GM18861 (cell line): ENCODE measurements at regions not wholly inside any gene's neighbourhood (a gene's known extent, or its start where the extent isn't known, plus 50 kb on each side); places are given as distances from the start of the nearest gene placed in this dataset.

Experiments used
- ATAC-seq: cut with Tn5 transposase; IDR thresholded peaks from one replicate; pipeline ENCODE4 v1.9.1; 2021; ENCODE audit not compliant: unreplicated experiment

DNA sequence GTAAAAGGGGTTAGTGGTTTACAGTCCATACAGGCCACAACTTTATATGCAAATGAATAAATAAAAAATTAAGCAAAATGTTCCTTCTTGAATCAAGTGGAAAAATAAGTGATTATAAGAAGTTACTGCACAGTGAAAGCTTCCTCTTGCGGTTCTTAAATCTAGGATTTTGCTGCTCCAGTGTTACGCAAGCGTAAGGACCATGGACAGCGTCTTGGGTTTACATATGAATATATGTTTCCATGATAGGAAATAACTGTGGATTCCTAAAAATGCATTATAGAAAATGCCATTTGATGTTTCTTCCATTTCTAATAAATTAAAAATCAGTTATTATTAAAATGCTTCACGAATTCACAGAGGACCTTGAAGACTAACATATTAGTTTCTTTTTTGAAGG is 176.6 kb upstream of the POU3F2 start:
- no peak for ATAC-seq

- no peak for ATAC-seq
Observed at GRCh38 chr6:98669371-98669770, 165.0 kb upstream of the POU3F2 start.

- no peak for ATAC-seq
Observed at GRCh38 chr6:98670045-98670746, 164.2 kb upstream of the POU3F2 start.

- ATAC-seq = no peak
Observed at GRCh38 chr6:98672681-98673475, 161.5 kb upstream of the POU3F2 start.

DNA sequence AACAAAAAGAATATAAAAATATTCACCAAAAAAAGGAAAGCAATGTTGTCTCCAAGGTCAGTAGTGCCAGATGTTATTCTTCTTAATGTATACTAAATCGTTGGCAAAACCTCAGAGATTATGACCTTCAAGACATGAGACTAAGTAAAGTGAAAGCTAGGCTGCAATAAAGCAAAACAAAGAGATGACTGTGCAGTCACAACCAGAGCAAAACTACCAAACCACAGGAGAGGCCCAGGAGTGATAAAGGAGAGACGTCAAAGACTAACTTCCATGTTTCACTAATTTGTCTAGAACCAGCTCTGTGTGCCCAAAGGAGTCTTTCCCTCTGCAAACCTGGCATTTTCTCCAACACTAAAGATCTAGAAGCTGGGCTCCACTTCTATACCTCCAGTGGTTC is 155.9 kb upstream of the POU3F2 start:
- ATAC-seq = peak; percentile 63

GRCh38 chr6:98686008-98686601 is 148.3 kb upstream of the POU3F2 start:
- no peak for ATAC-seq

- ATAC-seq = no peak
Observed at GRCh38 chr6:98687752-98688151, 146.6 kb upstream of the POU3F2 start.

GRCh38 chr6:98695091-98695801 is 139.1 kb upstream of the POU3F2 start:
- no peak for ATAC-seq

- no peak for ATAC-seq
Observed at GRCh38 chr6:98711380-98711779, 123.0 kb upstream of the POU3F2 start.

GRCh38 chr6:98716341-98716740 is 118.0 kb upstream of the POU3F2 start:
- ATAC-seq = no peak

DNA sequence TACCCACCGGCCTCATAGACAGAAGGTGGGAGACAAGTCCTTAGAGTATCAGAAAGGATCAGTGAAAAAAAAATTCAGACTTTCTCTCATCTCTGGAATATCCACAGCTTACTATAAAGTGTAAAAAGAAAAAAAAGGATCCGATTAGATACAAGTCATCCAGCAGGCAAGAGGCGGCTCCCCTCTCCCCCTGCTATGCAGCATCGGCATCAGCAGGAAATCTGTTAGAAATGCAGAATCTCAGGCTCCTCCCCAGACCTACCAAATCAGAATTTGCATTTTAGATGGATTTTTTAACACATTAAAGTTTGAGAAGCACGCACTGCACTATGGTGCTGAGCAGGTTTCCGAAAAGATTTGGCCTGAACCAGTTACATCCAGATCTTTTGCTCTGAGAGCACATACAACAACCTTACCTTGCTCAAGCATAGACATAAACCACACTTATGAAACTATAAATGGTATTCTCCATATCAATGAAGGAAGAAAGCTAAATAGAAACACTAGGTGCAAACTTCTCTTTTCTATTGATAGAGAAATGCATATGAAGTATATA is 117.0 kb upstream of the POU3F2 start:
- ATAC-seq = no peak

DNA sequence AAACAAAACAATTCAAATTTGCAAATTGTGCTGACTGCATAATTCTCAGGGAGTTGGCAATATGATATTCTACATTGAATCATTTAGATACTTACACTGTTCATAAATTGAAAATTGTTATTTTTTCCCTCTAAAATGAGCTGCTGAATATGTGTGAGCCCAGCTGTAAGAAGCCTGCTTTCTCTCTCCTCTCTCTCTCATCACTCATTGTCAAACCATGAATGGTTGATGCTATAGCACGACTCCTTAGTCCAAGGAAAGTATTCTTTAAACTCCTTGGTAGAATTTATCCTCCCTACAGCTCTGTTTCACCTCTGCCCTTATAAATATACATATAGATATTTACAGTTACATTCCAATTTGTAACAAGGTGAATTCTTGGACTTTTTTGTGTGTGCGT is 116.4 kb upstream of the POU3F2 start:
- ATAC-seq = no peak

GRCh38 chr6:98724537-98724936 is 109.8 kb upstream of the POU3F2 start:
- ATAC-seq = no peak

DNA sequence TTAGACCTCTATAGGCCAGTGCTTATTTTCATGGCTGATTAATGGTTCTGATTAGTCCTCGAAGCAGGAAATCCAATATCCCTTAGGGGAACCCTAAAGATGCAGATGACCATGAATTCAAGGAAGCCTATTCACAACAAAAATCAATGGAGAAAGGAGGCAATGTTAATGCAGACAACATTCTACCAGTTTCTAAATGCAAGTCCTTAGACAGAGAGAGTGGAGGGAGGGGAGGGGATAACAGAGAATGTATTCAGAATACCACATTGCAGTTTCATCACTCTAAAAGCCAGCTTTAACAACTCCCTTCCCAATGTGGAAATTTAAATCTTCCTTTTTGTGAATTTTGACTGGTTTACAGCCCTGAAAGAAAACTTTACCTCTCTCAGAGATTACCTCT is 87.1 kb upstream of the POU3F2 start:
- no peak for ATAC-seq

DNA sequence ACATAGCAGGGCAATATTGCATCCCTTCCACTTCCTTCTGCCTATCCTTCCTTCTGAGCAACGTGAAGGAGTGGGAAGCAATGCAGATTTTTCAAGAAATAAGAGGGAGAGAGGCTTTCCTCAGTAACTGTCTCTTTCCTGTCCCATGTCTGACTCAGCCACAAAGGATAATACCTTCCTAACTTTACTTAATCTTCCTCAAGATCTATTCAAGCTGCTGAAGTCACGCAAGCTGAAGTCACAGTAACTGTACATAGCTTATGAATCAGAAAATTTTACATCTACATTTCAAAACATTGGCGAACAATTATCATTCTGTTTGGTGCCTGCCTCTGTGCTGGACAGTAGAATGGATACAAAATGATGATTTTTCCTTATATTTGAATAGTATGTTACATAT is 86.4 kb upstream of the POU3F2 start:
- ATAC-seq = no peak

- ATAC-seq = no peak
Observed at GRCh38 chr6:98759459-98759858, 74.9 kb upstream of the POU3F2 start.

DNA sequence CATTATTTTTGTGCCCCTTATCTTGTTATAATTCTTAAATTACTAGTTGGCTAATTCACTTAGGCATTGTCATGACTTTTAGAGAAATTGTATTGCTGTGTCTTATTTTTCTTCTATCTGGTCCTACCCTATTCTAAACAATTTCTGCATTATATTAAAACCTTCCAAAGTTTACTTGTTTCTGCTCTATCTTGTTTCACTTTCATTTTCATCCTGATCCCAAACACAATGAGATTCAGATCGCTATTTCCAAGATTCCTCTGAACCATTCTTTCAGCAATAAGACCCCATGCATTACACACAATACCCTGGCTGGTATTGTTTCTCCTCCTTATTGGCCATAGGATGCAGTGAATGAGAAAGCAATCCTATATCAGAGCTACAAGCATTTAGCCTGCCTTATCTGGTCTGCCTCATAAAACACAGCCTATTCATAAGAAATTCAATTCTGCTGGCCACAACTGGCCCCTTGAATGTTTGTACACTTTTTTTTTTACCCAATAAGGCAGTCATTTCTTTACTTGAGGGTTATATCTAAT is 69.9 kb upstream of the POU3F2 start:
- ATAC-seq = no peak

- ATAC-seq = no peak
Observed at GRCh38 chr6:98769546-98769945, 64.8 kb upstream of the POU3F2 start.

DNA sequence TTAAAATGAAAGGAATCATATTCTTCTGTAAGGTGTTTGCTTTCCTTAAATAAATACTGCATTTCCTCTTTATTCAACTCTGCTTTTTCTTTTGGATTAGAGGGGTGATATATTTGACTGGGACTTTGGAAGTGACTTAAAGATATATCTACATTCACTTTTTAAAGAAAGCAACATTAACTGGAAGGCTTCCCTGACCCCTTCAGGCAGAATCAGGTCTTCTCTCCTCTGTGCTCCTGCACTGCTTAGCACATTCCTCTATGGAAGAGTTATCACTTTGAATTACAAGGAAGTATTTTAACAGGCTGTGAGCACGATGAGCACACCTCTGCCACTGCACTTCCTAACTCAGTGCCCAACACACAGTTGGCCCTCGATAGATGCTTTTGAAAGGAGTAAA is 59.2 kb upstream of the POU3F2 start:
- no peak for ATAC-seq

DNA sequence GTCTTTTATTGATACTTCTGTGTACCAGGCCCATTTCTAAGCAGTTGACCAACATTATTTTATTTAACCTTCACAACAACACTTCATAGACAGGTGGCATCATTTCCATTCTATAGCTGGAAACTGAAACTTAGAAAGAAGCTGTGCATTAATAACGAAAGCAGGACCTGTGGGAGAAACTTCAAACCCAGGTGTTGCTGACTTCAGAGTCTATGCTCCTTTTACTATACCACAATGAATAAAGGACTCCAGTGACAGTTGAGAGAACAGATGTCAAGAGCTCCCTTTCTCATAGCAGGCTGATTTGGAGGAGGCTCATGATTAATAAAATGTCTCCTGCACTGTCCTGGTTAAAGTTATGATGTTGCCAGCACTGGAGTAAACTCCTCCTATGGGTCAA is 56.6 kb upstream of the POU3F2 start:
- peak; percentile 99 for ATAC-seq

DNA sequence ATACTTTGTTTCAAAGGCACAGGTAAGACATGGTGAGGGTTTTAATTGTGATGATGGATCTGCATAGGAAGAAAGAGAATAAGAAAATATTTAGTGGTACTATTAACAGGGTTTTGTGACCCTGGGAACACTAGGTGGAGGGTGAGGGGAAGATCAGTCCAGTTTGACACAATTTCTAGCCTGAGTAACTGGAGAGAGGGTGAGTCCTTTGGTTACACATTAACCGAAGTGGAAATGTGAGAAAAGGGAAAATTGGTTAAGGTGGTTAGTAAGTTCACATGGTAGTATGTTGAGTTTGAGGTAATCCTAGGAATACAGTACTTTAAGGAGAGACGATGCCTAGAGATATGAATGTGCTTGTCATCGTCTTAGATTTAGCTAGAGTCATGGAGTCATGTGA is 54.8 kb upstream of the POU3F2 start:
- ATAC-seq = no peak
